ENCODE measurements at regions not wholly inside any gene's neighbourhood (a gene's known extent, or its start where the extent isn't known, plus 50 kb on each side); places are given as distances from the start of the nearest gene placed in this dataset.

DNA sequence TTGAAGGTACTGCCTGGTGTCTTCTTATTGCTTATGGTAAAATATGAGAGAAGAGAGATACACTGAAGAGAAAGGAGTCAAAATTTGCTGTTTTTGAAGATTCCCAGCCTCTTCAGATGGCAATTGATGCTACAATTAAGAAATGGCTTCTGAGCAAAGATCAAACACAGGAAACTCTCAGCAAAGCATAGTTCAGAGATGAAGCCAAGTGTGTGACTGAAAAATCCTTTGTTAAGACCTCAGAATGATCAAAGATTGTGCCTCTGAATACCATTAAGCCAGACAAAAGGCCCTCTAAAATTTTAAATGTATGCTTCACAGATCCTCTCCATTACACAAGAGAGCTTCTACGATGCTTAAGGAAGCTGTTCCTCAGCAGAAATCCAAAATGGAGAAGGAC lies 216.3 kb downstream of the UXS1 start:
- no peak for TF ChIP-seq POLR2A (IDR thresholded peaks at IDR 0.05; ENCODE audit: low read depth, low read length)
- no peak for TF ChIP-seq POLR2AphosphoS5 (IDR thresholded peaks at IDR 0.05; ENCODE audit: low read depth, low read length)
- TF ChIP-seq TAF1 (IDR thresholded peaks at IDR 0.05; ENCODE audit: low read depth, low read length), result no peak
- no peak for TF ChIP-seq SPI1 (IDR thresholded peaks at IDR 0.05; ENCODE audit: low read depth, low read length)
- no peak for TF ChIP-seq POU2F2 (IDR thresholded peaks at IDR 0.05; ENCODE audit: low read depth, low read length)
- no peak for TF ChIP-seq PAX5 (IDR thresholded peaks at IDR 0.05; ENCODE audit: insufficient read depth, low read length, severe bottlenecking)
